ENCODE measurements at regions not wholly inside any gene's neighbourhood (a gene's known extent, or its start where the extent isn't known, plus 50 kb on each side); places are given as distances from the start of the nearest gene placed in this dataset.

GRCh38 chr2:80706541-80706940 lies 402.0 kb upstream of the LRRTM1 start:
- TF ChIP-seq POLR2A (IDR thresholded peaks at IDR 0.05; ENCODE audit: low read length) (no peak), GATA1 (IDR thresholded peaks at IDR 0.05; ENCODE audit: low read depth, low read length) (no peak)
